HG03432 (cell line): ENCODE measurements at regions not wholly inside any gene's neighbourhood (a gene's known extent, or its start where the extent isn't known, plus 50 kb on each side); places are given as distances from the start of the nearest gene placed in this dataset.
A peak's percentile ranks its signal among the peaks of the same experiment; 100 is the strongest.
"Not testable (repeated sequence)": the region's sequence is repeated elsewhere in the genome, so short reads cannot be mapped to it uniquely, and the experiment has no call there.

ENCODE experiments used
- ATAC-seq: cut with Tn5 transposase; IDR thresholded peaks from one replicate; pipeline ENCODE4 v1.9.1; 2021; ENCODE audit warnings: mild to moderate bottlenecking, moderate library complexity; ENCODE audit not compliant: unreplicated experiment

GRCh38 chr17:30731210-30732132, 93.0 kb downstream of the CRLF3 start:
- ATAC-seq: peak; percentile 89

GRCh38 chr17:30730837-30731209, 93.7 kb downstream of the CRLF3 start:
- ATAC-seq: not testable (repeated sequence)

DNA sequence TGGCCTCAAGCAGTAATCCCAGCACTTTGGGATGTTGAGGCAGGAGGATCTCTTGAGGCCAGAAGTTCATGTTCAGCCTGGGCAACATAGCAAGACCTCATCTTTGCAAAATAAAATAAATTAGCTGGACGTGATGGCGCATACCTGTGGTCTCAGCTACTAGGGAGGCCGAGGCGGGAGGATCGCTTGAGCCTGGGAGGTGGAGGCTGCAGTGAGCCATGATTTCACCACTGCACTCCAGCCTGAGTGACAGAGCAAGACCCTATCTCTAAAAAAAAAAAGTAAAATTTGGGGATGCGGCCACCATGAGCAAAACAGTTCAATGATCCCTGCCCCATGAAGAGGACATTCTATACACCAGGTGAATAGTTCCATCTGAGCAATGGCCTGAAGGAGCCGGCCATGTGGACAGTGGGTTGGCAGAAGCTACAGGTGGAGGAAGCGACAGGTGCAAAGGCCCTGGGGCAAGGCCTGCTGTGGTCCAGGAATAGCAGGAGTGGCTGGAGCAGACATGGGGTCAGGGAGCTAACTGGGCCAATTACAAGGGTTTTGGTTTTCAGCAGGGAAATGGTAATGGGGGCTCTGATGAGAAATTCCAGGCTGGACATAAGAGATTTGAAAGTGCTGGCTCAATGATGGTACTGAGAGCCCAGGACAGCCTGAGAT, 94.2 kb downstream of the CRLF3 start:
- not testable (repeated sequence) for ATAC-seq

- not testable (repeated sequence) for ATAC-seq
These were observed 94.9 kb downstream of the CRLF3 start for GRCh38 chr17:30729471-30730170.

DNA sequence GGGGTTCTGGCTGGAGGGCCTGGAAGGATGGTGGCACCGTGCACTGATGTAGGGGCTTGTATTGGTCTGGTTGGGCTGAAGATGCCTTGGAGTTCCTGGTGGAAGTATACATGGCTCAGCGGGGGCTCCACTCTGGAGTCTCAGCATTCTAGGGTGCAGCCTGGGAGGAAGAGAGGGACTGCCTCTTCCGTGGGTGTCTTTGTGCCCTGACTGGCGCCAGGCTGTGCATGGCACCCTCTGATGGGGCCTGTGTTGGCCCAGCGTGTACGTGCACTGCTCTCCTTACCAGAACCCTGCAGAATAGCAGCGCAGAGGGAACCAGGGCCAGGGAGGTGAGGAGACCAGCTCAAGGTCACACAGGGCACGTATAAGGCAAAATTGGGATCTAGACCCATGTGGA, 97.0 kb downstream of the CRLF3 start:
- ATAC-seq: not testable (repeated sequence)

DNA sequence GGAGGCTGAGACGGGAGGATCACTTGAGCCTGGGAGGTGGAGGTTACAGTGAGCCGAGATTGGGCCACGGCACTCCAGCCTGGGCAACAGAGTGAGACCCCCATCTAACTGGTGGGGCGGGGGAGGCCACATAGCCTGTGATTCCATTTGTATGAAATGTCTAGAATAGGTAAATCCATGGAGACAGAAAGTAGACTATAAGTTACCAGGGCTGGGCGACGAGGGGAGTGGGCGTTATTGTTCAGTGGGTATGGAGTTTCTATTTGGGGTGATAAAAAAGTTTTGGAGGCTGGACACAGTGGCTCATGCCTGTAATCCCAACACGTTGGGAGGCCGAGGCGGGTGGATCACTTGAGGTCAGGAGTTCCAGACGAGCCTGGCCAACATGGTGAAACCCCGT, 97.8 kb downstream of the CRLF3 start:
- not testable (repeated sequence) for ATAC-seq

GRCh38 chr17:30726310-30726709, 98.2 kb downstream of the CRLF3 start:
- ATAC-seq: not testable (repeated sequence)

GRCh38 chr17:30724034-30724650, 100.3 kb downstream of the CRLF3 start:
- not testable (repeated sequence) for ATAC-seq

DNA sequence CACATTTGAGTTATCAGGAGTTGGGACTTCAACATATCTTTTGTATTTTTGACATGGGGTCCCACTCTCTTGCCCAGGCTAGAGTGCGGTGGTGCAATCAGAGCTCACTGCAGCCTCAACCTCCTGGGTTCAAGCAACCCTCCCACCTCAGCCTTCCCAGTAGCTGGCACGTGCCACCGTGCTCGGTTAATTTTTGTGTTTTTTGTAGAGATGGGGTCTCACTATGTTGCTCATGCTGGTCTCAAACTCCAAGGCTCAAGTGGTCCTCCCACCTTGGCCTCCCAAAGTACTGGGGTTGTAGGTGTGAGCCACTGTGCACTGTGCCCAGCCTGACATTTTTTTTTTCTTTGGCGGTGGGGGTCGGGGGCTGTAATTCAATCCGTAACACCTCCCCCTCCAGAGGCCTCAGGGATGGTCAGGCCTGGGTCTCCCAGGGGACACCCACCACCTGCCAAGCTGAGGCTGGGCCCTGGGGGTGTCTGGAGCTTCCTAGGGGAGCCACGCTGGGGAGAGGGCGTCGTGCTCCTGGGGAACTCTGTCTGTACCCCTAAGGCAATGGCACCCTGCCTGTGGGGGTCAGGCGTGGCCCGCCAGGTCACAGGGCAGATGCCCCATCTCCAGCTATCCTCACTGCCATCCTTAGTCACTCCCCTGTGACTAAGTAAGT, 102.2 kb downstream of the CRLF3 start:
- not testable (repeated sequence) for ATAC-seq

GRCh38 chr17:30720971-30721370, 103.5 kb downstream of the CRLF3 start:
- not testable (repeated sequence) for ATAC-seq

GRCh38 chr17:30720013-30720471, 104.5 kb downstream of the CRLF3 start:
- no peak for ATAC-seq

DNA sequence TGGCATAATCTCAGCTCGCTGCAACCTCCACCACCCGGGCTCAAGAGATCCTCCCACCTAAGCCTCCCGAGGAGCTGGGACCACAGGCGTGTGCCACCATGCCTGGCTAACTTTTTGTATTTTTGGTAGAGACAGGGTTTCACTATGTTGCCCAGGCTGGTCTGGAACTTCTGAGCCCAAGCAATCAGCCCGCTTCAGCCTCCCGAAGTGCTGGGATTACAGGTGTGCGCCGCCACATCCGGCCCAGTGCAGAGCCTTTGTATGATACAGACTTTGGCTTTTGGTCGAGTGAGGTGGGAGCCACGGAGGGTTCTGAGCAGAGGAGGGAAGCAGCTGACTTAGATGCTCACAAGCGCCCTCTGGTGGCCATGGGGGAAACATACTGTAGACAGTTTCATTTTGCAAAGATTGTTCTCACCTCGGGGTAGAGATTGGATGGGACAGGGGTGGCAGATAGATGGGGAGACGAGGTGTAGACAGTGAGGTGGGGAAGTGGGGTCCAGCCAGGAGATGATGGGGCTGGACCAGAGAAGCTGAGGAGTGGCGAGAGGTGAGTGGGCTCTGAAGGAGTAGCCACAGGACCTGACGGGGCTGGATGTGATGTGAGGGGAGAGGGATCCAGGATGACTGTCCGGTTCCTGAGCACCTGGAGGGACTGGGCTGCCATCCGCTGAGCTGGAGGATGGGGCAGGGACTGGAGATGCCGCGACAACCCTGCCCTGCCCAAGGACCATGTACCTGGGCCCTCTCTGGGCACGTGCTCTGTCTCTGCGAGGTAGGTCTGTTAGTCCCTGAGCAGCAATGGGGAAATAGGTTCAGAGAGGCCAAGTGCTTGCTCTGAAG, 105.1 kb downstream of the CRLF3 start:
- not testable (repeated sequence) for ATAC-seq

- ATAC-seq: not testable (repeated sequence)
These were observed 105.8 kb downstream of the CRLF3 start for GRCh38 chr17:30718691-30719090.

DNA sequence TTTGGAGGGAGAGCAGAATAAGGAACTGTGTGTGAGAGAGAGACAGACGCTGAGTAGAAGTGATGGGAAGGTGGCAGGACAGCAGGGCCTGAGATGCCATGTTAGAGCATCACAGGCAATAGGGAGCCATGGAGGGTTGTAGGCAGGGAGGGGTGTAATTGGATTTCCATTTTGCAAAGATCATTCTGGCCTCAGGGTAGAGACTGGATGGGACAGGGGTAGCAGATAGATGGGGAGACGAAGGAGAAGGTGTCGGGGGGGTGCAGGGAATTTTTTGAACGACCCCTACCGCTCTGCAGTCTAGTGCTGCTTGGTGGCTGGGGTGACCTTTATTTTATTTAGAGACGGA, 106.4 kb downstream of the CRLF3 start:
- ATAC-seq: not testable (repeated sequence)

DNA sequence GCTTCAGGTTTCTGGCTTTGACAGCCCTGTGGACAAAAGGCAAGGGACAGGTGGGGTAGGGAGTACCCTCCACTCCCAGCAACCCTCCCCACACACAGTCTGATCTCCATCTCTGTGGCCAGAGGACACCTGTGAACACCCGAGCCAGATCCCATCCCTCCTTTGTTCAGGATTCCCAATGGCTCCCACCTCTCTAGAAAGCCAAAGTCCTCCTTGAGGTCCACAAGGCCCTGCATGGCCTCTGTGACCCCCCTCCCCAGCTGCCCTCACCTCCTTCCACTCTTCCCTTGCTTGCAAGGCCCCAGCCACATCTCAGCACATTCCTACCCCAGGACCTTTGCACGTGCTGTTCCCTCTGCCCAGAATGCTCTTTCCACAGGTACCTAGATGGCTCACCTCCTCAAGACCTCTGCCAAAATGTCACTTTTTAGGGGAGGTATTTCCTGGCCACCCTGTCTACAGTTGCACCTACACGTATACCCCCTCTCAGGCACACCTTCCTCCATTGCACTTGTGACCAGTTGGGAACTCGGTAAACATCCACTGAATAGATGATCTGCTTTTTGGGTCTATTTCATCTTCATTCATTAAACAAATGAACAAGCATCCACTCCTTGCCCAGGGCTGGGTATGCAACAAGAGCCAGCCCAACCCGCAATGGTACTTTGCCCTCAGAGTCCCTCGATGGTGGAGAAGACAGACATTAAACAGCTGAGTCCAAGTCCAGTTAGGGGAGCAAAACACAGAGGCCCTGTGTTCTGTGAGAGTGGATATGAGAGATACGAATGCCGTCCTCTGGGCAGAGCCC, 107.0 kb downstream of the CRLF3 start:
- ATAC-seq: no peak

- no peak for ATAC-seq
These were observed 107.8 kb downstream of the CRLF3 start for GRCh38 chr17:30716461-30717290.

- ATAC-seq: not testable (repeated sequence)
These were observed 109.5 kb downstream of the CRLF3 start for GRCh38 chr17:30714825-30715622.
